WTC11 (cell line): ENCODE measurements at regions not wholly inside any gene's neighbourhood (a gene's known extent, or its start where the extent isn't known, plus 50 kb on each side); places are given as distances from the start of the nearest gene placed in this dataset.

Experiments used
- ATAC-seq: fragments of 200-7000 bp; cut with Tn5 transposase; 2 replicates; pipeline ENCODE4 v1.10.0; 2021; ENCODE audit warnings: mild to moderate bottlenecking, moderate library complexity
- CTCF ChIA-PET: fragments of 300-600 bp; sonication (Branson Sonifier 250); formaldehyde crosslinking; loops from one replicate; lab custom pipeline; 2021; ENCODE audit warnings: antibody characterized with exemption; lab: Charles Lee
- POLR2A ChIA-PET: fragments of 350-600 bp; sonication (Branson Sonifier 250); formaldehyde crosslinking; loops from one replicate; lab custom pipeline; 2021; ENCODE audit warnings: antibody characterized with exemption; lab: Charles Lee
- DNase-seq: peaks from one replicate; pipeline ENCODE4 v3.0.0; 2021; ENCODE audit warnings: low spot score
- H3K27ac Mint-ChIP-seq: 2 replicates; pipeline ENCODE4 v1.8.0; 2021; ENCODE audit warnings: mixed read lengths
- H3K27me3 Mint-ChIP-seq: 2 replicates; pipeline ENCODE4 v1.8.0; 2021; ENCODE audit warnings: low read depth, mild to moderate bottlenecking, moderate library complexity, mixed read lengths
- H3K36me3 Mint-ChIP-seq: 2 replicates; pipeline ENCODE4 v1.8.0; 2021; ENCODE audit warnings: mixed read lengths
- H3K4me1 Mint-ChIP-seq: 2 replicates; pipeline ENCODE4 v1.8.0; 2022; ENCODE audit warnings: mixed read lengths
- H3K4me3 Mint-ChIP-seq: 2 replicates; pipeline ENCODE4 v1.8.0; 2021; ENCODE audit warnings: mild to moderate bottlenecking, moderate library complexity, mixed read lengths
- H3K9me3 Mint-ChIP-seq: 2 replicates; pipeline ENCODE4 v1.8.0; 2021; ENCODE audit warnings: mixed read lengths
- GRHL2 ChIP-seq: fragments of 250-450 bp; sonication (Bioruptor Pico); IDR thresholded peaks from 2 replicates; pipeline ENCODE4 v1.8.0; 2022; ENCODE audit warnings: mild to moderate bottlenecking, moderate library complexity; ENCODE audit not compliant: insufficient replicate concordance, severe bottlenecking
- NFE2L1 ChIP-seq: sonication (generic); formaldehyde crosslinking; IDR thresholded peaks from 2 replicates; pipeline ENCODE4 v1.8.1; 2023; ENCODE audit warnings: missing genetic modification reagents
- NR2C2 ChIP-seq: sonication (generic); formaldehyde crosslinking; IDR thresholded peaks from 2 replicates; pipeline ENCODE4 v1.8.0; 2022; ENCODE audit warnings: mild to moderate bottlenecking, missing genetic modification reagents
- TP53 ChIP-seq: sonication (generic); formaldehyde crosslinking; IDR thresholded peaks from 2 replicates; pipeline ENCODE4 v1.8.1; 2023; ENCODE audit warnings: mild to moderate bottlenecking, missing genetic modification reagents
- ZNF263 ChIP-seq: sonication (generic); formaldehyde crosslinking; IDR thresholded peaks from 2 replicates; pipeline ENCODE4 v1.8.1; 2022; ENCODE audit warnings: low read depth, mild to moderate bottlenecking, moderate library complexity, missing genetic modification reagents
- TF ChIP-seq, protein P1 (sequence below): sonication (generic); formaldehyde crosslinking; IDR thresholded peaks from 2 replicates; pipeline ENCODE4 v1.8.1; 2022; ENCODE audit warnings: mild to moderate bottlenecking, moderate library complexity, missing genetic modification reagents
- TF ChIP-seq, protein P2 (sequence below): sonication (generic); formaldehyde crosslinking; IDR thresholded peaks from 2 replicates; pipeline ENCODE4 v1.8.0; 2022; ENCODE audit warnings: mild to moderate bottlenecking, missing genetic modification reagents
- TF ChIP-seq, protein P3 (sequence below): fragments of 250-450 bp; sonication (Bioruptor Pico); IDR thresholded peaks from 2 replicates; pipeline ENCODE4 v1.9.0; 2021; ENCODE audit warnings: mild to moderate bottlenecking
- TF ChIP-seq, protein P4 (sequence below): sonication (generic); formaldehyde crosslinking; IDR thresholded peaks from 2 replicates; pipeline ENCODE4 v1.8.0; 2023; ENCODE audit warnings: missing genetic modification reagents
- TF ChIP-seq, protein P5 (sequence below): sonication (generic); formaldehyde crosslinking; IDR thresholded peaks from 2 replicates; pipeline ENCODE4 v1.8.0; 2022; ENCODE audit warnings: missing genetic modification reagents
- TF ChIP-seq, protein P6 (sequence below): sonication (generic); formaldehyde crosslinking; IDR thresholded peaks from 2 replicates; pipeline ENCODE4 v1.8.0; 2022; ENCODE audit warnings: mild to moderate bottlenecking, missing genetic modification reagents

DNA sequence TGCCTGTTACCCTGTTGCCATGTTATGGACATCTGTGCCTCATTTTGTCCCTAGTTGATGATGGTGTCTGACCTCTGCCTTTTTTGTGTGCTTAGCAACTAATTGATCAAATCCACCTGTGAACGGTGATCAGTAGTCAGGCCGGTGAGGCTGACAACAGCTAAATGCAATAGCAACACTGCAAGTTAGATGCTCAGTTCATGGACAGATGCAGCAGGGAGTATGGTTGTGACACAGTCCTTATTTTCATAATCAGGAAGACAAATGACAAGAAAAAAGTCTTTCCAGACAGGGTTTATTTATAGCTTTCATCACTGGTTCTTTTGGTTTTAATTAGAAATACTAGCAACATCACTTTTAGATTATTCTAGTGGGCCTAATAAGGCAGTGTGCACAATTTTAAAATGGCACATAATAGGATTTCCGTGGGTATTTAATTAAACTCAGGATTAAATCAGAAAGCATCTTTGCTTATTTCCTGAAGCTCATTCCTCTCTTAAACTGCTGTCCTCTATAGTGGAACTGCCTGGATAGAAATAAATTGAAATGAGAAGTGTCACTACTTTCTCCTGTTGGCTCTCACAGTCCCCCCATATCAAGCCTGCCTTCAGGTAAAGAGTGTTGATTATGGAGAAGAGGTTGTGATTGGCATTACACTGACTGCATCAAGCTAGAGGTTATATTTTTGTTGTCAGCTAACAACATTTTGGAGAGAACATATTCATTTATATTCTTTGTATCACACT, 281.1 kb upstream of the NAV3 start:
- H3K27me3 Mint-ChIP-seq: no peaks in the 10 kb centered on the region
- DNase-seq (no peak), ATAC-seq (no peak)
- H3K4me3 Mint-ChIP-seq: no peak overlapping the region
- CTCF ChIA-PET: no interaction called here
- H3K27ac Mint-ChIP-seq: no peak overlapping the region
- H3K36me3 Mint-ChIP-seq: no peaks in the 10 kb centered on the region
- POLR2A ChIA-PET: no interaction called here
- H3K4me1 Mint-ChIP-seq: no peaks in the 10 kb centered on the region
- peaks cover 1% of the 10 kb centered on the region for H3K9me3 Mint-ChIP-seq
- TF ChIP-seq, protein P1, sequence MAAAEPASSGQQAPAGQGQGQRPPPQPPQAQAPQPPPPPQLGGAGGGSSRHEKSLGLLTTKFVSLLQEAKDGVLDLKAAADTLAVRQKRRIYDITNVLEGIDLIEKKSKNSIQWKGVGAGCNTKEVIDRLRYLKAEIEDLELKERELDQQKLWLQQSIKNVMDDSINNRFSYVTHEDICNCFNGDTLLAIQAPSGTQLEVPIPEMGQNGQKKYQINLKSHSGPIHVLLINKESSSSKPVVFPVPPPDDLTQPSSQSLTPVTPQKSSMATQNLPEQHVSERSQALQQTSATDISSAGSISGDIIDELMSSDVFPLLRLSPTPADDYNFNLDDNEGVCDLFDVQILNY (CRISPR knock-in tag): no peak
- TF ChIP-seq GRHL2: no peak
- TF ChIP-seq, protein P2, sequence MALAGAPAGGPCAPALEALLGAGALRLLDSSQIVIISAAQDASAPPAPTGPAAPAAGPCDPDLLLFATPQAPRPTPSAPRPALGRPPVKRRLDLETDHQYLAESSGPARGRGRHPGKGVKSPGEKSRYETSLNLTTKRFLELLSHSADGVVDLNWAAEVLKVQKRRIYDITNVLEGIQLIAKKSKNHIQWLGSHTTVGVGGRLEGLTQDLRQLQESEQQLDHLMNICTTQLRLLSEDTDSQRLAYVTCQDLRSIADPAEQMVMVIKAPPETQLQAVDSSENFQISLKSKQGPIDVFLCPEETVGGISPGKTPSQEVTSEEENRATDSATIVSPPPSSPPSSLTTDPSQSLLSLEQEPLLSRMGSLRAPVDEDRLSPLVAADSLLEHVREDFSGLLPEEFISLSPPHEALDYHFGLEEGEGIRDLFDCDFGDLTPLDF (CRISPR knock-in tag): no peak
- TF ChIP-seq, all 79 proteins: peak for 0

DNA sequence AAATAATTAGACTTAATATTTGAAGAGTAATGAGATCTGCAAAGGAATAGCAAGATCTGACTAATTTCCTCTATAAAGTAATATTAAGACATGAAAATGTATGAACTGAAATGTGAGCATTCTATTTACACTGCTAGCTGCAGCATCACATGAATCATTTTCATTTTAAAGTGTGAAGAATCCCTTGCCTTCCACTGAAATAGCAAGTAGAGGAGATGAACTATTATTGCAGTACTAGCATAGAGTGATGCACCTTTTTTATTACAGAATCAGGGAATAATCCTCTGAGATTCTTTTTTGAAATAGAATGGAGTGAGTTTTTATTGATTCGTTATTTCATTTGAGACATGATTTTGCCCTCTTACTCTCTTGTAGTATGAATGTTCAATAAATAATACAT, 281.9 kb upstream of the NAV3 start:
- TF ChIP-seq NFE2L1 (CRISPR knock-in tag): no peak
- TF ChIP-seq, protein P3, sequence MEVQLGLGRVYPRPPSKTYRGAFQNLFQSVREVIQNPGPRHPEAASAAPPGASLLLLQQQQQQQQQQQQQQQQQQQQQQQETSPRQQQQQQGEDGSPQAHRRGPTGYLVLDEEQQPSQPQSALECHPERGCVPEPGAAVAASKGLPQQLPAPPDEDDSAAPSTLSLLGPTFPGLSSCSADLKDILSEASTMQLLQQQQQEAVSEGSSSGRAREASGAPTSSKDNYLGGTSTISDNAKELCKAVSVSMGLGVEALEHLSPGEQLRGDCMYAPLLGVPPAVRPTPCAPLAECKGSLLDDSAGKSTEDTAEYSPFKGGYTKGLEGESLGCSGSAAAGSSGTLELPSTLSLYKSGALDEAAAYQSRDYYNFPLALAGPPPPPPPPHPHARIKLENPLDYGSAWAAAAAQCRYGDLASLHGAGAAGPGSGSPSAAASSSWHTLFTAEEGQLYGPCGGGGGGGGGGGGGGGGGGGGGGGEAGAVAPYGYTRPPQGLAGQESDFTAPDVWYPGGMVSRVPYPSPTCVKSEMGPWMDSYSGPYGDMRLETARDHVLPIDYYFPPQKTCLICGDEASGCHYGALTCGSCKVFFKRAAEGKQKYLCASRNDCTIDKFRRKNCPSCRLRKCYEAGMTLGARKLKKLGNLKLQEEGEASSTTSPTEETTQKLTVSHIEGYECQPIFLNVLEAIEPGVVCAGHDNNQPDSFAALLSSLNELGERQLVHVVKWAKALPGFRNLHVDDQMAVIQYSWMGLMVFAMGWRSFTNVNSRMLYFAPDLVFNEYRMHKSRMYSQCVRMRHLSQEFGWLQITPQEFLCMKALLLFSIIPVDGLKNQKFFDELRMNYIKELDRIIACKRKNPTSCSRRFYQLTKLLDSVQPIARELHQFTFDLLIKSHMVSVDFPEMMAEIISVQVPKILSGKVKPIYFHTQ (CRISPR knock-in tag): no peak
- TF ChIP-seq, protein P4, sequence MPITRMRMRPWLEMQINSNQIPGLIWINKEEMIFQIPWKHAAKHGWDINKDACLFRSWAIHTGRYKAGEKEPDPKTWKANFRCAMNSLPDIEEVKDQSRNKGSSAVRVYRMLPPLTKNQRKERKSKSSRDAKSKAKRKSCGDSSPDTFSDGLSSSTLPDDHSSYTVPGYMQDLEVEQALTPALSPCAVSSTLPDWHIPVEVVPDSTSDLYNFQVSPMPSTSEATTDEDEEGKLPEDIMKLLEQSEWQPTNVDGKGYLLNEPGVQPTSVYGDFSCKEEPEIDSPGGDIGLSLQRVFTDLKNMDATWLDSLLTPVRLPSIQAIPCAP (CRISPR knock-in tag): no peak
- TF ChIP-seq, protein P5, sequence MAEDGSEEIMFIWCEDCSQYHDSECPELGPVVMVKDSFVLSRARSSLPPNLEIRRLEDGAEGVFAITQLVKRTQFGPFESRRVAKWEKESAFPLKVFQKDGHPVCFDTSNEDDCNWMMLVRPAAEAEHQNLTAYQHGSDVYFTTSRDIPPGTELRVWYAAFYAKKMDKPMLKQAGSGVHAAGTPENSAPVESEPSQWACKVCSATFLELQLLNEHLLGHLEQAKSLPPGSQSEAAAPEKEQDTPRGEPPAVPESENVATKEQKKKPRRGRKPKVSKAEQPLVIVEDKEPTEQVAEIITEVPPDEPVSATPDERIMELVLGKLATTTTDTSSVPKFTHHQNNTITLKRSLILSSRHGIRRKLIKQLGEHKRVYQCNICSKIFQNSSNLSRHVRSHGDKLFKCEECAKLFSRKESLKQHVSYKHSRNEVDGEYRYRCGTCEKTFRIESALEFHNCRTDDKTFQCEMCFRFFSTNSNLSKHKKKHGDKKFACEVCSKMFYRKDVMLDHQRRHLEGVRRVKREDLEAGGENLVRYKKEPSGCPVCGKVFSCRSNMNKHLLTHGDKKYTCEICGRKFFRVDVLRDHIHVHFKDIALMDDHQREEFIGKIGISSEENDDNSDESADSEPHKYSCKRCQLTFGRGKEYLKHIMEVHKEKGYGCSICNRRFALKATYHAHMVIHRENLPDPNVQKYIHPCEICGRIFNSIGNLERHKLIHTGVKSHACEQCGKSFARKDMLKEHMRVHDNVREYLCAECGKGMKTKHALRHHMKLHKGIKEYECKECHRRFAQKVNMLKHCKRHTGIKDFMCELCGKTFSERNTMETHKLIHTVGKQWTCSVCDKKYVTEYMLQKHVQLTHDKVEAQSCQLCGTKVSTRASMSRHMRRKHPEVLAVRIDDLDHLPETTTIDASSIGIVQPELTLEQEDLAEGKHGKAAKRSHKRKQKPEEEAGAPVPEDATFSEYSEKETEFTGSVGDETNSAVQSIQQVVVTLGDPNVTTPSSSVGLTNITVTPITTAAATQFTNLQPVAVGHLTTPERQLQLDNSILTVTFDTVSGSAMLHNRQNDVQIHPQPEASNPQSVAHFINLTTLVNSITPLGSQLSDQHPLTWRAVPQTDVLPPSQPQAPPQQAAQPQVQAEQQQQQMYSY (CRISPR knock-in tag): no peak
- TF ChIP-seq, protein P6, sequence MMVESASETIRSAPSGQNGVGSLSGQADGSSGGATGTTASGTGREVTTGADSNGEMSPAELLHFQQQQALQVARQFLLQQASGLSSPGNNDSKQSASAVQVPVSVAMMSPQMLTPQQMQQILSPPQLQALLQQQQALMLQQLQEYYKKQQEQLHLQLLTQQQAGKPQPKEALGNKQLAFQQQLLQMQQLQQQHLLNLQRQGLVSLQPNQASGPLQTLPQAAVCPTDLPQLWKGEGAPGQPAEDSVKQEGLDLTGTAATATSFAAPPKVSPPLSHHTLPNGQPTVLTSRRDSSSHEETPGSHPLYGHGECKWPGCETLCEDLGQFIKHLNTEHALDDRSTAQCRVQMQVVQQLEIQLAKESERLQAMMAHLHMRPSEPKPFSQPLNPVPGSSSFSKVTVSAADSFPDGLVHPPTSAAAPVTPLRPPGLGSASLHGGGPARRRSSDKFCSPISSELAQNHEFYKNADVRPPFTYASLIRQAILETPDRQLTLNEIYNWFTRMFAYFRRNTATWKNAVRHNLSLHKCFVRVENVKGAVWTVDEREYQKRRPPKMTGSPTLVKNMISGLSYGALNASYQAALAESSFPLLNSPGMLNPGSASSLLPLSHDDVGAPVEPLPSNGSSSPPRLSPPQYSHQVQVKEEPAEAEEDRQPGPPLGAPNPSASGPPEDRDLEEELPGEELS (CRISPR knock-in tag): no peak
- no peak for TF ChIP-seq NR2C2
- TF ChIP-seq ZNF263: no peak
- no peak for TF ChIP-seq TP53 (CRISPR knock-in tag)
- peaks cover 9% of the 10 kb centered on the region for H3K9me3 Mint-ChIP-seq
- H3K4me1 Mint-ChIP-seq: no peaks in the 10 kb centered on the region
- no peak overlapping the region for H3K27ac Mint-ChIP-seq
- H3K4me3 Mint-ChIP-seq: no peak overlapping the region
- CTCF ChIA-PET: no interaction called here
- ATAC-seq: no peak
- H3K36me3 Mint-ChIP-seq: no peaks in the 10 kb centered on the region
- DNase-seq: no peak
- H3K27me3 Mint-ChIP-seq: no peaks in the 10 kb centered on the region
- POLR2A ChIA-PET: no interaction called here
